Renal cortical epithelial cell (primary cell): ENCODE measurements at regions not wholly inside any gene's neighbourhood (a gene's known extent, or its start where the extent isn't known, plus 50 kb on each side); places are given as distances from the start of the nearest gene placed in this dataset.

Source experiments
- DNase-seq: peaks from one replicate; pipeline ENCODE4 v3.0.0-alpha.2; 2011; ENCODE audit warnings: low read depth

DNA sequence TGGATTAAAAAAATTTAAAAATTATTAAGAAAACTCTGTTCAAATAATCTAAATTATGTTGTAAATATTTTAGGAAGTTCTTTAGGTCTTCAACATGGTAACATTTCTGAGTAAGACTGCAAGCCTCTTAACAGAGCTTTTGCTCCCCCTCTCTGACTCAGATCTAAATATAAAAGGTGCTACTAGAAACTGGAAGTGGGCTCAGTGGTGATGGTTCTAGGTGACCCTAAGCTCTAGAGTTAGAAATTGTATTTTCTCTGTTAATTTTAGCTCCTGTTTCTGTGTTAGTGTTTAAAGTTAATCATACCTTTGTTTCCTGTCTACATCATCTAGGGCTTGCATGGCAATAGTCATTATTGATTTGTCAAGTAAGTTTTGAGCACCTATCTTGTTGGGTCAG lies 159.9 kb upstream of the MEIS2 start:
- DNase-seq = no peak

DNA sequence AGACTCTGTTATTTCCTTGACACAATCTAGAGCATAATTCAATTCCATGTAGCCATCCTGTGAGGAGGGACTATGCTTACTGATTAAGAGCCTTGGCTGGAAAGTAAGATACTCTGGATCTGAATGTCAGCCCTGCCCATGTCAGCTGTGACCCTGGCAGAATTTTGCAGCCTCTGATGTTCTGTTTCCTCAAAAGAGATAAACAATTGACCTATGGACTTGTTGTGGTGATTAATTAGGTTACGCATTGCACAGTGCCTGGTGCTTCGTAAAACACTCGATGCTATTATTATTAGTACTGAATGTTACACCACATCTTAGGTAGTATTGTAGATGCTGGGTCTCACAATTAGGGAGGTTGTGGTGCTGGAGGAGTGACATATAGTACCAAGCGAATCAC lies 161.3 kb upstream of the MEIS2 start:
- DNase-seq = no peak

DNA sequence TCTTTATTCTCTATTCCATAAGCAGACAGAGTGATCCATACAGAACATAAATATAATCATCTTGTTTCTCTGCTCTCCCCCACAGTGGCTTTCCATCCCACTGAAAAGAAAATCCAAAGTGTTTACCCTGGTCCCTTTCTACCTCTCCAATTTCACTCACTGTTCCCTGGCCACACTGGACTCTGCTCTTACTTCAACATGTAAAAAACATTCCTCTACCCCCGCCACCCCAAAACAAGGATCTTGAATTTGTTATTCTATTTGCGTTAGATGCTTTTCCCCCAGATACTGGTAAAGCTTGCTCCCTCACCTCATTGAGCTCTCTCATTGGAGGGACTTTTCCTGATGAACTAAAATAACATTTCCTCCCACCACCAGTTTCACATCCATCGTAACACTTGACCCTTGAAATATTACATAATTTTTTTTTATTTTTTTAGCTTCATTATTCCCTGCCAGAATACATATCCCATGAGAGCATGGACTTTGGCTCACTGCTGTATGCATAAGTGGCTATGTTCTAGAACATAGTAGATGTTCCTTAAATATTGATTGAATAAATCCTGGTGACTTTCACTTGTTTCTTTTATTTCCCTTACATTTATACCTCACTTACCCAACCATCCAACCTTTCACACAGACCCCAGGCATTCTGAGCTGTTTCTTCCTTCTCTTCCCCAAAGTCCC lies 162.7 kb upstream of the MEIS2 start:
- no peak for DNase-seq

DNA sequence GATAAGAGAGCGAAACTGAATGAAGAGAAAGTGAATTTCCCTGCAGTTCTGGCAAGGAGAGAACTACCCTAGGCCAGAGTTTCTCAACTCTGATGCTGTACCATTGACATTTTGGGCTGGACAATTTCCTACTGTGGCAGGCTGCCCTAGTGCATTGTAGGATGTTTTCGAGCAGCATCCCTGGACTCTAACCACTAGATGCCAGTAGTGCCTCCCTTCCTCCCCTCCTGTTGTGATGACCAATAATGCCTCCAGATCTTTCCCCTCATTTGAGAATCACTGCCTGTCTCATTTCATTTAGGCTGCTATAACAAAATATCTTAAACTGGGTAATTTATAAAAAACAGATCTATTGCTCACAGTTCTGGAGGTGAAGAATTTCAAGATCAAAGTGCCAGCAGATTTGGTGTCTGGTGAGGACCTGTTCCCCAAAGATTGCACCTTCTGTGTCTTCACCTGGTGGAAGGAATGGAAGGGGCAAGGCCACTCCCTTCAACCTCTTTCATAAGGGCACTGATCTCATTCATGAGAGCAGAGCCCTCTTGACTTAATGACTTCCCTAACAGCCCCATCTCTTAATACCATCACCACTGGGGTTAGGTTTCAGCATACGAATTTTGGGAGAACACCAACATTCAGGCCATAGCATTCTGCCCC lies 188.9 kb upstream of the MEIS2 start:
- DNase-seq = no peak

DNA sequence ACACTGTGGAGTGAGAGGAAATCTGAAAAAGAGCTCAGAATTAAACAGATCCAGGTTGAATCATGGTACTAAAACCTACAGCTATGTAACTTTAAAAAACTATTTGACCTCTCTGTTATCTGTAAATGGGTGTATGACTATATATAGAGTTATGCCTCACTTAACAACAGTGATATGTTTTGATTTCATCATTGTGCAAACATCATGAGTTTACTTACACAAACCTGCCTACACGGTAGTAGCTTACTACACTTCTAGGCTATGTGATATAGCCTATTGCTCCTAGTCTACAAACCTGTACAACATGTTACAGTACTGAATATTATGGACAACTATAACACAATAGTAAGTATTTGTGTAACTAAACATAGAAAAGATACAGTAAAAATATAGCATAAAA lies 191.6 kb upstream of the MEIS2 start:
- no peak for DNase-seq

DNA sequence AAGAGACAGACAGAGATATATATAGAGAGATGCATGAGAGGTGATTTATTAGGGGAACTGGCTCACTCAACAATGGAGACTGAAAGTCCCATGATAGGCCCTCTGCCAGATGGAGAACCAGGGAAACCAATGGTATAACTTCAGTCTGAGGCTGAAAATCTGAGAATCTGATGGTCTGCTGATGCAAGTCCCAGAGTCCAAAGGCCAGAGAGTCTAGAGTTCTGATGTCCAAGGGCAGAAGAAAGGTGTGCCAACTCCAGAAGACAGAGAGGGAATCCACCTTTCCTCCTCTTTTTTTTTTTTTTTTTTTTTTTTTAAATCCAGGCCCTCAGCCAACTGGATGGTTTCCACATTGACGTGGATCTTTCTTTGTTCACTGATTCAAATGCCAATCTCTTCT lies 197.9 kb upstream of the MEIS2 start:
- no peak for DNase-seq

DNA sequence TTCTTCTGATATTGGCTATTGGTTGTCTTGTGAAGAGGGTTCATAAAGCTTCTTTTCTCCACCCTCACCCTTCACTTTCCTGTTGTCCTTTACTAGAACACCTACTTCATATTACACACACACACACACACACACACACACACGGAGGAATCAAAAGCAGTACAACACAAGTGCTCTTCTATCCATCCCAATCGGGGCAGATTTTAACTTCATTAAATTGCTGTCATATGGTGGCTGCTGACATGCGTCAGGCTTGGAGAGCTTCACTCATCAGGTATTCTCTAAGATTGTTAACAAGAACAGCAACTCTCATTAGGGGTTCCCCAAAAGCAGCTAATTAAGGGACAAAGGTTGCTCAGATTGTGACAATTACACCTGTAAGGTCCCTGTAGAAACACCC lies 239.1 kb upstream of the MEIS2 start:
- no peak for DNase-seq

DNA sequence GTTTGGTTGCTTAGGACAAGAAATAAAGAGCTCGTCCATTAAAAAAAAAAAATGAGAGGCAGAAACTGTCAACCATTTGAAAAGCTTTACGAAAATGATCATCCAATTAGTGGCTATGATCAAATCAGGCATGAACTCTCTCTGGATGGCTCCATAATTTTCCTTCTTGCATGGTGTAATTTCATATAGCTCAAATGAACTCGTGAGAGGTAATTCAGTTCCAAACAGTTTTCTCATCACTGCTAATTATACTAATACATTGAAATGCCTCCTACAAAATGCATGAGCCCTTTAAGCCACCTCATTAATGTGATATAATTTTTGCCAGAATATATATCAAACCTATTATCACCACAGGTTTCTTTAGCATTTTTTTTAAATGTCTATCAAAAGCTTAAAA lies 239.5 kb upstream of the MEIS2 start:
- DNase-seq = no peak

DNA sequence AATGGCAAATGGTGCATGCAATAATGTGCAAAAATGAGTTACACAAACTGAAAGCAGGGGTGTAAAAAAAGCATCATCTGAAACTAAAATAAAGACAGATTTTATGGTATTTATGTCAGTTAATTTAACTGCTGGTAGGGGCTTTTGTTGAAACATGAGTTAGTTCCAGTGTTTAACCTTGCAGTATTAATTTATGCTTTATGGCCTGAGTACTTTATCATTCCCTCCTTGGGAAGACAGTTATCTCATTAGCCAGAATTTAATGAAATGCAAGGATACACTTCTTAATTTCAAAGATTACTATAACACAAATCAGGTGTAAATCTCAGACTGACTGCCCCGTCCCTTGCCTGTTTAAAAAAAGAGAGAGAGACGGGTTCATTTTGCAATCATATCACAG lies 240.1 kb upstream of the MEIS2 start:
- no peak for DNase-seq

DNA sequence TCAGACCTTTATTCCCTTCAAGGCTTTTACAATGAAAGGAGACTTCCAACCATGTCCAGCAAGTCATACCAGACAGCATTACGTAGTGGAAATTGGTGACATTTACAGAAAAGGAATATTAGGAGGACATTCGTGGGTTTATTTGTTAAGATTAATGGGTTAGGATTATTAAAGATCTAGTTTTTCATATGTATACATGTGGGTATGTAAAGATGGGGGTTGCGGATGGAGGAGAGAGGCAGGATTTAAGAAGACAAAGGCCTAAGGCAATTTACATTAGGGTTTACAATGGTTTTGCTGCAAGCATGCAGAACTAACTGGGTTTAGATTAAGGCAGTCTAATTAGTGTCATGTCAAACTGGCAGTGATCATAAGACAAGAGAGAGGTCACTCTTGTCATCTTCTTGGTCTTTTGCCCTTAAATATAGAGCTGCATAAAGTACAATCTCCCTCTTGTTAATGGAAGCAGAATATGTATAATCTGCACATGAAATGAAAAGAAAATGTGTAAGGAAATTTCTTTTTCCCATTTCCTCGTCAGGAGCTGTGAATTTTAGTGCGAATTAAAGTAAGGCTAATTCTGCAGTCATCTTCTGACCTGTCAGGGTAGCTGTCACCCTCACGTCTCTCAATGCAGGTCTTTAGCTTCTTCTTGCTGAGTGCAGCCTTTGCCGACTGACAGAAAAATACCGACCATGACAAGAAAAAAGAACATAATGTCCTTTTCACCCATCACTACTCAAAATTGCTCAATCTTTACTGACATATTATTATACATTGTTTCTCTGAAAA lies 258.9 kb upstream of the MEIS2 start:
- DNase-seq = no peak

DNA sequence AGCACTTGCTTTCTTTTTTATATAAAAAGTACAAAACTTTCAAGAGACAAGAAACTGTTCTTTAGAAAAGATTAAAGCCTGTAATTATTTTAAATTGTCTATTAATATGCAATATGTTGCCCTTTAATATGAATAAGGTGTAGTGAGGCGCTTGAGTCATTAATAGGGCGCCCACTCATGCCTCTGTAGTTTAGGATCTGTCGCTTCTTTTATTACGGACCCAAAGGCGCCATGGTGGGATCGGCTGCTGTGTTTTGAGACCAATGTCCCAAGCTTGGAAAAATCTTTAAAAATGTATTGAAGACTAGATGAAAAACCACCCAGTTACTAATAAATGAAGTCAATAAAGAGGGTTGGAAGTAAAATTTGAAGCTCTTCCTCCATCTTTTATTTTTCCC lies 259.5 kb upstream of the MEIS2 start:
- no peak for DNase-seq

DNA sequence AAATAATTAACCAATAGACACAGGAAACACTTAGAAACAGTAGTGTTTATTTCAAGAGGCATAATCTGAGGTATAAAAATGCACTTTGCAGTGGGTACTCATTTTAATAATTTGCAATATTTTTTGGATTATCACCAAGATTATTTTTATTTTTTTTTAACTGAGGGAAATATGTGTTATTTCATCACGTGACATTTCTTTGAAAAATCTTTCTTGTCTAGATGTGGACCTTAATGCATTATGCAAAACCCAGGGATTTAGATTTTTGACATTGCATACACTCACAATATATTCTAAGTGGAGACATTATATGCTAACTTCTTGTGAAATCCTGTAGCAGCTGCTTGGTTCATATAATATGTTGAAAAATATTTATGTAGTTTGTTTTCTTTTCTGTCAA lies 260.4 kb upstream of the MEIS2 start:
- DNase-seq = no peak

DNA sequence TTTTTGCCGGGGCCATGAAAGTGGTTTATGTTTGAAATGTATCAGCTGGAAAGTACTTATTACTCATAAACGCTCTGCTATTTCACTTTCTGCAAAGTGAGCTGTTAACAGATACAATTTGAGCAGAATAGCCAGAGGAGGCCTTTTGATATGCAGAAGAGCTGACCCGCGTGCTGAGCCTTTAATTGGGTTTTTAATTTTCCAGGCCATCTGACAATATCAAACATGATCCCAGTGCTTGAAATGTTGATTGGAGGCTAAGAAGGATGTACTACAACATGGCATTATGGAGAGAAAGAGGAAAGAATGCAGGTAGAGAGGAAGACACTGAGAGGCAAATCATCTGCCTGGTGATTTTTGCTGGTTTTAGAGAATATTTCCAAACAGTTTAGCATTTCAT lies 261.3 kb upstream of the MEIS2 start:
- no peak for DNase-seq

DNA sequence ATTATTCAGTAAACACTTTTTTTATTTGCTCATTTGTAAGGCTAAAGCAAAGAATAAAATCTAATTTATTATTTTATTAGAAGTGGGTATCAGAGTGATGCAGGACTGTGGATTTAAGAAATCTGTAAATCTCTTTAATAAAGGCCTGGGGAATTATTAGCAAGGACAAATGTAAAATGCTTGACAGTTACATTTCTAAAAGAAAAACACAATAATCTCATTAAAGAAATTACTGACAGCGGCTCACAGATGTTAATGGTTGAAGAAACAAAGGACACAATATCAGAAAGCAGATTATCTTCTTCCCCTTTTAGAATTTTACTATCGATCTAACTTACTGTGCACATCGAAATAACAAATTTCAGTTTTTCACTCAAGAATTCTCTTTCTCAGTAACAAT lies 262.1 kb upstream of the MEIS2 start:
- no peak for DNase-seq

DNA sequence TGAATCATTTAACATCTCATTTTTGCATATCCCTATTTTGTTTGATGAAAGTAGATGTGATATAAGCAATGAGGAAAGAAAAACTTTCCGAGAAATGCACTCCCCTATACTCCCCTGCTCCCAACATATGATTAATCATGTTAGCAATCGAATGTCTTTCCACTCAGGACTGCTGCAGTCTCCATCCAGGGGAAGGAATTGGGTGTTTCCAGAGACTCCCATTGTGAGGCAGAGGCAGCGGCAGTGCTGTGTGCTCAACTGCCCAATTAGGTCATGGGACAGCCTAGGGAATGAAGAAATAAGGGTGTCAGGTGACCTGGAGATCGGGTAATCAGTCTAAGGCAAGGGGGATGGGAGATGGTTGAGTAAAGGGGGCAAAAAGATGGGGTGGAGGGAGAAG lies 268.6 kb upstream of the MEIS2 start:
- DNase-seq = no peak

DNA sequence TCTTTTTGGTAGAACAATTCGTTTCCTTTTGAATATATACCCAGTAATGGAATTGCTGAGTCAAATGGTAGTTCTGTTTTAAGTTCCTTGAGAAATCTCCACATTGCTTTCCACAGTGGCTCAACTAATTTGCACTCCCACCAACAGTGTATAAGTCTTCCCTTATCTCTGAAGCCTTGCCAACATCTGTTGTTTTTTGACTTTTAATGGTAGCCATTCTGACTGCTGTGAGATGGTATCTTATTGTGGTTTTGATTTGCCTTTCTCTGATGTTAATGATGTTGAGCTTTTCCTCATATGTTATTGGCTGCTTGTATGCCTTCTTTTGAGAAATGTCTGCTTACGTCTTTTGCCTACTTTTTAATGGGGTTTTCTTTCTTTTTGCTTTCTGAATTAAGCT lies 270.6 kb upstream of the MEIS2 start:
- no peak for DNase-seq

DNA sequence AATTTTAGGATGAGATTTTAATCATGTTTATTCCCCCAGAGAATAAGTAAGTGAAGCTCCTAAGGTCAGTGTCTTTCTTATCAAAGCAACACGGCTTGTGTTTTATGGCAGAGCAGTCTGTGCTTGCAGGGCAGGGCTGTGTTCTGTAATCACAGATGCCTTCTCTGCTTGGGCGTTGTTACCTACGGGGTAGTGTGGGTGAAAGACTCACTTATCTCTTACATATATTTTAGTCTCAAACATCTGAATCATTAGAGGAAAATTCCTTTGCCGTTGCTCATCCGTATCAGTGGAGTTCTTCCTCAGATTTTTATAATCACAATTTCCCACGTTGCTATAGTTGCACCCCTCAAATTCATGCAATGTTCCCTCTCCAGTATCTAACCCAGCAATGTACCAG lies 271.7 kb upstream of the MEIS2 start:
- no peak for DNase-seq

DNA sequence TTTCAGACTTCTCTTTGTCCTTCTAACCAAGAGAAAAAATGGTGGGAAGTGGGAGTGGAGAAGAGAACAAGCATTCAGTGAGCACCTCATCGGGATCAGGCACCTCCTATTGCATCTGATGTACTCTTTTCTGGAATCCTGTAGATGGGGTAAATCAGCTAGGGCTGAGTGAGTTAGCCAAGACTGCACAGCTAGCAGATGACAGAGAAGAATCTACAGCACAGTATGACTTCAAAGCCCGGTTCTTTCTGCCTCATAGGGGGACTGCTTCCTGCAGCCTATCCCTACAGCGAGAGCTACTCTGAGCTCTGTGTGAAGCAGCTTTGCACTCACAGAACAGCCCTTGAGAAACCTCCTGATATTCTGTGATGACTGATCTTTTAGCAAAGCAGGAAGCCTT lies 275.2 kb upstream of the MEIS2 start:
- DNase-seq = no peak

DNA sequence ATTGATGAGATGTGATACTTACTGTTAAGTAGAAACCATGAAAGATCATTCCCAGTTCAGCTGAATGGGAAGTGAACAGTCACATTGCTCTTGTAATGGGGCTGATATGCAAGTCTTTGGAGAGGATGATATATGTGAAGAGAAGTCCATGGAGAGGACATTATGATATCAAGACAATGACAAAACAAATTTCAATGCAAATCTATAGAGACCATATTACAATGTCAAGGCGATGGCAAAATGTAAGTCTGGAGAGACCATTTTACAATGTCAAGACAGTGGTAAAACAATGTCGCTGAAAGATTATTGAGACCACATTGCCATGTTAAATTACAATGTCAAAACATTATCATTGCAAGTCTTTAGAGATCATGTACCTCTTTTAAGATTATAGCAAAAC lies 277.1 kb upstream of the MEIS2 start:
- no peak for DNase-seq

DNA sequence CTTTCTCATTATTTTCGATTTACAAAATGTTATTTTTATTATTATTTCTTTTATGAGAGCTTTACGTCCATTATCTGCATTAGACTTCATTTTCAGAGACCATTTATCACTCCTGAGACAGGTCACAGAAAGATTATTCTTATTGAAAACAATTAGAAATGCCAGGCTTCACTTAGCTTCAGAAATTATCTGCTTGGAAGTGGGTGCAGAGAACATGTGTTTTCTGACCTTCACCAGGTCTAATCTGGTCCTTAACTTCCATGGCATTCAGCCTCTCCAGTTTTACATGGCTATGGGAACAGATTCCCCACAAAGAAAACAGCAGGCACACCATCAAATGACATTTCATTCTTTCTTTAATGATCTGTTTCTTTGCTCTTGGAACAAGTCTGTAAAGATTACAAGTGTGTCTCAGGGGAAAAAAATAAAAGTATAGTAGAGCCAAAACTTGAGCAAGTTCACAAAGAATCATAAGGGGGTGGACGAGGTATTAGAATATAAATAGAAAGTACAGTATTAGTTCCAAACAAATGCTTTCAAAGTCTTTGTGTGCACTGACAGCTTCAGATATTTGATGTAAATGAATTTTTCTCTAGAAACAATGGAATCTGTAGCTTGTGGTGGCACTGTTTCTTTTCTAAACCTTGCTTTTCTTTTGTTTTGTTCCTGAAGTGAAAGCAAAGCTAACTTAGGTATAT lies 294.2 kb upstream of the MEIS2 start:
- no peak for DNase-seq

DNA sequence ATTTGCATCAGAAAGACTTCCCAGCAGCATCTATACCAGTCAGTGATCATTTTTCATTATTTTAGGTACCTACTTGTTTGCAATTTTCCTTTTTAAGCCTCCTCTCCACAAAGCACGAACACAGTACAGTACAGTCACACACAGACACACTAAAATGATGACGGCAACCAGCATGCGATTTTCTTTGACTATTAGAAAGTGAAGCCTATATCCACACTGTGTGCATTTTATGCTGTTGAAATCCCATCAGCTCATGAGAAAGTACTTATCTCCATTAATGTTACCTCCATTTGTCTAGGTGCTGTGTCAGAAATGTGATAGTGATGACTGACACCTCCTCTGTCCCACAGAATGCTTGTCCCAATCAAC lies 294.7 kb upstream of the MEIS2 start:
- no peak for DNase-seq

DNA sequence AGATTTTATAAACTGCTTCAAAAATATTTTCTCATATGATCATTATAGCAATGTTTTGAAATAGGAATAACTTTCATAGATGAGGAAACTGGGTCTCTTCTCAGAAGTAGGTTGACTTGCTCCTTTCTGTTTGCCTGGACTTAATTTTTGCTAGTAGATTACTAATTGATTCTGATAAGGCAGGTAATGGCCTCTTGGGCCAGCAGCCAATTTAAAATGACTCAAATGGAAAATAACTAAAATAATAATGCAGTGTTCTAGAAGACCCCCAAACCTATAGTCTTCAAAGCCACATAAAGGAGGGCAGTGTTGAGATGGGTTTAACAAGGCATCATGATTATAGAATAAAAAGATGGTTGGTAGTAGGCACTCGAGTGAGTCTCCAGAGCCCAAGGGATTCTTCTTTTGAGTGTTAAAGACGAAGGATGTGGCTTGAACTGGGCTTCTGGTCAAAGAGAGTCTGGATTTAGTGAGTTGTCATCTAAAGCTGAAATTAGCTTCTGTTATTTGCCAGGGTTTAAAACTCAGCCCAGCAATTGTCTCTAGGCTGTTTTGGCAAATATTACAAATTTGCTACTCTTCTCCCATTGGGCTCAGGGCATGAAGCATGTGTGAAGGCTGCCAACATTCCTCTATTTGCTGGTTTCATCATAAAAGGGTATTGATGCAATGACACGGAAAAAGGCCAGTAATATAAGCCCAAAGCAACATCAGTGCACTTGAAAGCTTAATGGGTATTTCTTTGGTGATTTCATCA lies 297.1 kb upstream of the MEIS2 start:
- no peak for DNase-seq
